Amniotic epithelial cell (primary cell): ENCODE measurements at regions not wholly inside any gene's neighbourhood (a gene's known extent, or its start where the extent isn't known, plus 50 kb on each side); places are given as distances from the start of the nearest gene placed in this dataset.

ENCODE experiments used
- DNase-seq: peaks from one replicate; pipeline ENCODE4 v3.0.0-alpha.2; 2010; ENCODE audit warnings: low read depth

GRCh38 chr2:18889565-18890332 lies 300.4 kb upstream of the NT5C1B start:
- DNase-seq: no peak

GRCh38 chr2:18885457-18885856 lies 296.1 kb upstream of the NT5C1B start:
- DNase-seq: no peak

GRCh38 chr2:18883616-18884456 lies 294.5 kb upstream of the NT5C1B start:
- DNase-seq: peak; percentile 29

GRCh38 chr2:18871430-18871829 lies 282.1 kb upstream of the NT5C1B start:
- no peak for DNase-seq

- no peak for DNase-seq
Measured at GRCh38 chr2:18870307-18870706, 280.9 kb upstream of the NT5C1B start.

GRCh38 chr2:18861951-18862350 lies 272.6 kb upstream of the NT5C1B start:
- DNase-seq: peak; percentile 22

GRCh38 chr2:18860179-18860578 lies 270.8 kb upstream of the NT5C1B start:
- no peak for DNase-seq

- no peak for DNase-seq
Measured at GRCh38 chr2:18856765-18857164, 267.4 kb upstream of the NT5C1B start.

- peak; percentile 29 for DNase-seq
Measured at GRCh38 chr2:18855027-18855426, 265.7 kb upstream of the NT5C1B start.

- no peak for DNase-seq
Measured at GRCh38 chr2:18849841-18850578, 260.6 kb upstream of the NT5C1B start.

GRCh38 chr2:18848646-18849045 lies 259.3 kb upstream of the NT5C1B start:
- DNase-seq: no peak

GRCh38 chr2:18845854-18846445 lies 256.6 kb upstream of the NT5C1B start:
- peak; percentile 23 for DNase-seq

GRCh38 chr2:18842836-18843235 lies 253.5 kb upstream of the NT5C1B start:
- DNase-seq: no peak

- DNase-seq: no peak
Measured at GRCh38 chr2:18841248-18842150, 252.1 kb upstream of the NT5C1B start.

GRCh38 chr2:18837240-18837639 lies 247.9 kb upstream of the NT5C1B start:
- DNase-seq: no peak

- no peak for DNase-seq
Measured at GRCh38 chr2:18836436-18836835, 247.1 kb upstream of the NT5C1B start.

GRCh38 chr2:18835787-18836186 lies 246.4 kb upstream of the NT5C1B start:
- no peak for DNase-seq

- DNase-seq: peak; percentile 45
Measured at GRCh38 chr2:18834341-18834740, 245.0 kb upstream of the NT5C1B start.

- DNase-seq: no peak
Measured at GRCh38 chr2:18833941-18834340, 244.6 kb upstream of the NT5C1B start.

GRCh38 chr2:18831916-18832510 lies 242.6 kb upstream of the NT5C1B start:
- peak; percentile 84 for DNase-seq

- DNase-seq: no peak
Measured at GRCh38 chr2:18830962-18831361, 241.6 kb upstream of the NT5C1B start.
